Heart left ventricle (tissue), 16 donors: ENCODE measurements at regions not wholly inside any gene's neighbourhood (a gene's known extent, or its start where the extent isn't known, plus 50 kb on each side); places are given as distances from the start of the nearest gene placed in this dataset.

Experiments
- ATAC-seq, 4 donors: fragments of 200-7000 bp; cut with Tn5 transposase; one replicate each; pipeline ENCODE4 v1.9.1; 2020 to 2022; ENCODE audit warnings: moderate library complexity in 4 of 4, mild to moderate bottlenecking in 3 of 4, moderate number of reproducible peaks in 1 of 4
- DNase-seq, 5 donors: peaks; one replicate each; pipeline ENCODE4 v3.0.0-alpha.2; 2020
- H3K27ac ChIP-seq, 12 donors: fragments of 200-600 bp; sonication (generic) in 4 of 12; one replicate each; pipeline versions ENCODE4 v1.5.0 to v1.8.0; 2016 to 2022; ENCODE audit warnings: mild to moderate bottlenecking in 2 of 12
- H3K27me3 ChIP-seq, 9 donors: fragments of 200-600 bp; sonication (generic) in 2 of 9; one replicate each; pipeline versions ENCODE4 v1.5.1 to v1.8.0; 2016 to 2022; ENCODE audit warnings: mild to moderate bottlenecking in 3 of 9
- H3K36me3 ChIP-seq, 9 donors: fragments of 200-600 bp; sonication (generic) in 2 of 9; one replicate each; pipeline versions ENCODE4 v1.5.0 to v1.8.0; 2018 to 2022; ENCODE audit warnings: mild to moderate bottlenecking in 2 of 9
- H3K4me1 ChIP-seq, 12 donors: fragments of 200-600 bp; sonication (generic) in 4 of 12; one replicate each; pipeline versions ENCODE4 v1.5.0 to v1.8.0; 2016 to 2022; ENCODE audit warnings: mild to moderate bottlenecking in 3 of 12
- H3K4me3 ChIP-seq, 12 donors: fragments of 200-600 bp; sonication (generic) in 4 of 12; one replicate each; pipeline versions ENCODE4 v1.5.0 to v1.8.0; 2017 to 2022; ENCODE audit warnings: mild to moderate bottlenecking in 9 of 12, moderate library complexity in 4 of 12
- H3K9me3 ChIP-seq, 12 donors: fragments of 200-600 bp; sonication (generic) in 4 of 12; one replicate each; pipeline versions ENCODE4 v1.5.0 to v1.8.0; 2016 to 2022; ENCODE audit warnings: mild to moderate bottlenecking in 1 of 12
- CTCF ChIP-seq, 12 donors: fragments of 200-600 bp; sonication (generic) in 4 of 12; IDR thresholded peaks; one replicate each; pipeline versions ENCODE4 v1.5.0 to v1.8.0; 2018 to 2022; ENCODE audit warnings: antibody characterized with exemption in 12 of 12, mild to moderate bottlenecking in 5 of 12
- POLR2A ChIP-seq, 2 donors: fragments of 450-650 bp; IDR thresholded peaks; one replicate each; pipeline ENCODE4 v1.6.1; 2017; ENCODE audit warnings: antibody characterized with exemption in 2 of 2, mild to moderate bottlenecking in 2 of 2, moderate library complexity in 2 of 2
- WGBS, 4 donors: extraction: QIAGEN DNeasy Blood & Tissue Kit in 2 of 4; methylation state at CpG; one replicate each; pipeline versions ENCODE4 v1.1.5 to v1.1.7; 2013 to 2018; 5-methylcytosine and 5-hydroxymethylcytosine counted together
- intact Hi-C, 10 donors: fragments of 100-400 bp; cut with DNase I; formaldehyde crosslinking; loops; one replicate each; pipeline versions ENCODE4 v1.11.1 to v1.14.2; 2022
- donor health status: ischemic (EF 13 %, LVEDD 7.1; RV severe dilation, severe dysfunction).
- donor health status: healthy with polysubstance abuse.
- donor health status: DM: no; HTN: yes; CAD: no.
- donor health status: DM: no; HTN: no; CAD: no.
- donor health status: ischemic (EF 25% LVEDD 6.9; RV normal size, moderate dysfunction).
- donor health status: ischemic (EF 25% LVEDD 5.7; RV mildly dilated, moderate dysfunction).
- donor health status: healthy.
- donor health status: DM: yes; HTN: yes; CAD: no.
- donor health status: ischemic (EF 35%, LVEDD 5.7; RV mildly dilated, moderate dysfunction).
- donor health status: nonischemic (EF 11% LVEDD 7.7; RV severe dilation, severe dysfunction).
- donor health status: DM: yes; HTN: yes; CAD: no.
- donor health status: PGD.
- donor health status: ischemic (EF 29% LVEDD 5.4; RV normal size, mild dysfunction).
- donor health status: nonischemic (EF 23%, LVEDD 6.1; RV moderate dilation, normal function).

GRCh38 chr15:96135166-96136093, 195.1 kb upstream of the NR2F2 start:
- intact Hi-C loops = loop anchor here in 1 of 10 donors (10.0 kb wide), 1 partner anchor 61 kb away; no protein-coding TSS in a partner anchor
- Histone ChIP-seq H3K36me3 (no peaks in the 10 kb centered on the region), H3K27ac (no peak overlapping the region), H3K4me1 (no peaks in the 10 kb centered on the region), H3K4me3 (no peak overlapping the region), H3K27me3 (no peaks in the 10 kb centered on the region), H3K9me3 (no peaks in the 10 kb centered on the region)
- DNase-seq (no peak), ATAC-seq (no peak)
- TF ChIP-seq CTCF (IDR thresholded peaks at IDR 0.05) (no peak), POLR2A (IDR thresholded peaks at IDR 0.05) (no peak)
- WGBS, 4 donors = 96 to 97% (median 96%) methylated on average over 35 to 36 of the region's 36 CpGs

- no peak for DNase-seq
- TF ChIP-seq CTCF (IDR thresholded peaks at IDR 0.05) (no peak), POLR2A (IDR thresholded peaks at IDR 0.05) (no peak)
Measured at GRCh38 chr15:96138985-96139384, 191.5 kb upstream of the NR2F2 start.

GRCh38 chr15:96142498-96142897, 188.0 kb upstream of the NR2F2 start:
- Histone ChIP-seq H3K27ac (no peak overlapping the region), H3K9me3 (no peaks in the 10 kb centered on the region), H3K4me1 (no peaks in the 10 kb centered on the region), H3K4me3 (no peak overlapping the region), H3K36me3 (no peaks in the 10 kb centered on the region), H3K27me3 (no peaks in the 10 kb centered on the region)
- intact Hi-C loops = no loop called here
- DNase-seq = no peak
- no peak for ATAC-seq
- 47 to 58% (median 54%) methylated on average over 5 of the region's 5 CpGs for WGBS, 4 donors
- no peak for TF ChIP-seq CTCF (IDR thresholded peaks at IDR 0.05)
- no peak for TF ChIP-seq POLR2A (IDR thresholded peaks at IDR 0.05)

More at GRCh38 chr15:96138985-96139384, 191.5 kb upstream of the NR2F2 start:
- H3K36me3 ChIP-seq = no peaks in the 10 kb centered on the region
- no peak overlapping the region for H3K4me3 ChIP-seq
- H3K27ac ChIP-seq = no peak overlapping the region
- ATAC-seq = no peak
- no peaks in the 10 kb centered on the region for H3K9me3 ChIP-seq
- no peaks in the 10 kb centered on the region for H3K27me3 ChIP-seq
- intact Hi-C loops = loop anchor here in 1 of 10 donors (10.0 kb wide), 1 partner anchor 64 kb away; no protein-coding TSS in a partner anchor
- H3K4me1 ChIP-seq = no peaks in the 10 kb centered on the region

- Histone ChIP-seq H3K4me3 (no peak overlapping the region), H3K9me3 (no peaks in the 10 kb centered on the region), H3K27ac (no peak overlapping the region), H3K4me1 (no peaks in the 10 kb centered on the region), H3K27me3 (no peaks in the 10 kb centered on the region), H3K36me3 (no peaks in the 10 kb centered on the region)
- no peak for DNase-seq
- intact Hi-C loops = no loop called here
- TF ChIP-seq CTCF (IDR thresholded peaks at IDR 0.05) = no peak
- TF ChIP-seq POLR2A (IDR thresholded peaks at IDR 0.05) = no peak
- no peak for ATAC-seq
- 85 to 95% (median 89%) methylated on average over 2 of the region's 2 CpGs for WGBS, 4 donors
Measured at GRCh38 chr15:96144734-96145133, 185.8 kb upstream of the NR2F2 start.
